ENCODE measurements at regions not wholly inside any gene's neighbourhood (a gene's known extent, or its start where the extent isn't known, plus 50 kb on each side); places are given as distances from the start of the nearest gene placed in this dataset.

GRCh38 chr14:28571636-28572035 lies 195.0 kb upstream of the FOXG1 start:
- no peak for TF ChIP-seq CTCF (IDR thresholded peaks at IDR 0.05)
- TF ChIP-seq POLR2AphosphoS5 (IDR thresholded peaks at IDR 0.05; ENCODE audit: low read depth, low read length) = no peak
- no peak for TF ChIP-seq SIN3A (IDR thresholded peaks at IDR 0.05; ENCODE audit: borderline replicate concordance, insufficient read depth, low read depth, low read length)
- TF ChIP-seq REST (IDR thresholded peaks at IDR 0.05; ENCODE audit: insufficient read depth in 1 of 2, low read depth in 2 of 2, low read length in 1 of 2) = no peak
